ENCODE measurements at regions not wholly inside any gene's neighbourhood (a gene's known extent, or its start where the extent isn't known, plus 50 kb on each side); places are given as distances from the start of the nearest gene placed in this dataset.

- TF ChIP-seq YY1 (IDR thresholded peaks at IDR 0.05; ENCODE audit: insufficient read depth, insufficient read length) (no peak), ZNF274 (IDR thresholded peaks at IDR 0.05; ENCODE audit: low read depth, low read length) (no peak)
Observed at GRCh38 chr9:118058227-118058626, 354.0 kb downstream of the TLR4 start.
